ENCODE measurements at regions not wholly inside any gene's neighbourhood (a gene's known extent, or its start where the extent isn't known, plus 50 kb on each side); places are given as distances from the start of the nearest gene placed in this dataset.

GRCh38 chr2:122805346-122805745 is 1049.9 kb downstream of the TSN start:
- in situ Hi-C loops (cut with MboI) (no loop called here), intact Hi-C loops (cut with micrococcal nuclease) (no loop called here)
- no peak for DNase-seq (ENCODE audit: extremely low read depth in 1 of 4, low spot score in 3 of 4)
- H2AFZ ChIP-seq (ENCODE audit: low read depth, low read length) = no peak overlapping the region
- no peaks in the 10 kb centered on the region for H4K20me1 ChIP-seq (replicated peaks; ENCODE audit: control insufficient read depth, insufficient read depth, low read length)
- FAIRE-seq = no peak
- no peaks in the 10 kb centered on the region for H3K4me1 ChIP-seq (replicated peaks in 1 of 2; ENCODE audit: control insufficient read depth in 2 of 2, insufficient read depth in 2 of 2, low read length in 2 of 2)
- no peak for ATAC-seq
- no peaks in the 10 kb centered on the region for H3K9me3 ChIP-seq (replicated peaks; ENCODE audit: control insufficient read depth, insufficient read depth, low read depth, low read length)
- no peaks in the 10 kb centered on the region for H3K27me3 ChIP-seq (ENCODE audit: control insufficient read depth in 2 of 2, insufficient read depth in 2 of 2, low read length in 2 of 2)
- ChIA-PET POLR2A (no interaction called here), CTCF (ENCODE audit: low intra/inter-chr PET ratio) (no interaction called here)
- BruUV-seq (replicated peaks) = no TSS peak
- 0% methylated on average over 3 of the region's 3 CpGs for WGBS (ENCODE audit: insufficient coverage, low coverage, missing lambda C conversion rate)
- H3K4me2 ChIP-seq (ENCODE audit: insufficient read depth, low read length) = no peak overlapping the region
- H3K79me2 ChIP-seq (ENCODE audit: control insufficient read depth, insufficient read depth, low read length) = no peaks in the 10 kb centered on the region
- H3K36me3 ChIP-seq (ENCODE audit: control insufficient read depth, insufficient read depth, low read length) = no peaks in the 10 kb centered on the region
- no peak overlapping the region for H3K27ac ChIP-seq (ENCODE audit: extremely low read depth, low read depth, low read length)
- H3K4me3 ChIP-seq = no peak overlapping the region
- H3K9me1 ChIP-seq (ENCODE audit: control insufficient read depth, insufficient read depth, low read length) = no peaks in the 10 kb centered on the region
- H3K9ac ChIP-seq (ENCODE audit: insufficient read depth in 1 of 2, low read depth in 2 of 2, low read length in 2 of 2) = no peak overlapping the region
- TF ChIP-seq ZNF197 (CRISPR knock-in tag; IDR thresholded peaks at IDR 0.05; ENCODE audit: low read depth) (no peak), NCOA2 (IDR thresholded peaks at IDR 0.05; ENCODE audit: partially characterized antibody in 2 of 2) (no peak), EWSR1 (IDR thresholded peaks at IDR 0.05; ENCODE audit: borderline replicate concordance, low read depth, partially characterized antibody) (no peak), AFF4 (CRISPR knock-in tag; IDR thresholded peaks at IDR 0.05) (no peak), RAD21 (CRISPR knock-in tag; conservative IDR thresholded peaks at IDR 0.05 in 1 of 2, IDR thresholded peaks at IDR 0.05 in 1 of 2) (no peak), FOXJ3 (CRISPR knock-in tag; IDR thresholded peaks at IDR 0.05) (no peak), PCBP2 (IDR thresholded peaks at IDR 0.05; ENCODE audit: low read depth, low read length, poor library complexity, severe bottlenecking) (no peak), ZNF830 (CRISPR knock-in tag; IDR thresholded peaks at IDR 0.05) (no peak), BCL6 (CRISPR knock-in tag; IDR thresholded peaks at IDR 0.05) (no peak), PHF21A (IDR thresholded peaks at IDR 0.05; ENCODE audit: borderline replicate concordance, low read depth) (no peak), NONO (IDR thresholded peaks at IDR 0.05; ENCODE audit: low read depth in 2 of 2, low read length in 1 of 2) (no peak), ARID2 (IDR thresholded peaks at IDR 0.05) (no peak), SLC30A9 (CRISPR knock-in tag; IDR thresholded peaks at IDR 0.05) (no peak), ZC3H8 (IDR thresholded peaks at IDR 0.05) (no peak), XRCC4 (IDR thresholded peaks at IDR 0.05; ENCODE audit: extremely low read depth, insufficient read depth, insufficient read length) (no peak), NCOA4 (IDR thresholded peaks at IDR 0.05; ENCODE audit: partially characterized antibody) (no peak), BACH1 (tag; IDR thresholded peaks at IDR 0.05) (no peak)
